SU-DHL-6 (cell line): ENCODE measurements at regions not wholly inside any gene's neighbourhood (a gene's known extent, or its start where the extent isn't known, plus 50 kb on each side); places are given as distances from the start of the nearest gene placed in this dataset.

ENCODE experiments used
- H2AFZ ChIP-seq: fragments of 200-600 bp; sonication (generic); 2 replicates; pipeline ENCODE4 v1.6.1; 2014; ENCODE audit warnings: low read depth, mild to moderate bottlenecking, moderate library complexity, mixed read lengths, antibody characterized with exemption, low read length; ENCODE audit not compliant: severe bottlenecking
- H3F3A ChIP-seq: fragments of 200-600 bp; shearing (Covaris generic); 2 replicates; pipeline ENCODE4 v1.6.0; 2016; ENCODE audit warnings: antibody characterized with exemption, mild to moderate bottlenecking; ENCODE audit not compliant: insufficient read depth
- H3K27ac ChIP-seq: fragments of 200-600 bp; sonication (generic); 2 replicates; pipeline ENCODE4 v1.5.1; 2016; ENCODE audit warnings: low read depth, mild to moderate bottlenecking, low read length, moderate library complexity, mixed read lengths
- H3K27me3 ChIP-seq: fragments of 200-600 bp; sonication (generic), shearing (Covaris generic); 2 replicates; pipeline ENCODE4 v1.6.0; 2014; ENCODE audit warnings: mild to moderate bottlenecking, low read length
- H3K36me3 ChIP-seq: fragments of 200-600 bp; sonication (generic); 2 replicates; pipeline ENCODE4 v1.6.1; 2014; ENCODE audit warnings: mild to moderate bottlenecking, low read length, mixed read lengths
- H3K4me2 ChIP-seq: fragments of 300-600, 200-600 bp; shearing (Covaris generic), sonication (generic); 2 replicates; pipeline ENCODE4 v1.6.0; 2014; ENCODE audit warnings: low read length, low read depth, mild to moderate bottlenecking; ENCODE audit not compliant: poor library complexity, severe bottlenecking
- H3K4me3 ChIP-seq: fragments of 200-600 bp; sonication (generic); 2 replicates; pipeline ENCODE4 v1.5.1; 2014; ENCODE audit warnings: antibody characterized with exemption, low read length, mild to moderate bottlenecking, mixed read lengths; ENCODE audit not compliant: insufficient read depth, poor library complexity, severe bottlenecking
- H3K79me2 ChIP-seq: fragments of 200-600 bp; sonication (generic); 2 replicates; pipeline ENCODE4 v1.6.1; 2014; ENCODE audit warnings: mild to moderate bottlenecking, low read length, moderate library complexity; ENCODE audit not compliant: insufficient read depth
- H3K9ac ChIP-seq: fragments of 200-600 bp; sonication (generic); 2 replicates; pipeline ENCODE4 v1.7.0; 2014; ENCODE audit warnings: mild to moderate bottlenecking, low read length
- H3K9me2 ChIP-seq: fragments of 200-600 bp; sonication (generic); replicated peaks from 2 replicates; pipeline ENCODE4 v1.6.1; 2014; ENCODE audit warnings: low read length; ENCODE audit not compliant: insufficient read depth
- H3K9me3 ChIP-seq: fragments of 200-600 bp; sonication (generic); 2 replicates; pipeline ENCODE4 v1.6.1; 2014; ENCODE audit warnings: low read length, mixed read lengths; ENCODE audit not compliant: insufficient read depth
- H4K20me1 ChIP-seq: fragments of 200-600 bp; sonication (generic); 2 replicates; pipeline ENCODE4 v1.6.1; 2014; ENCODE audit warnings: low read depth, mild to moderate bottlenecking, antibody characterized with exemption, low read length, moderate library complexity, mixed read lengths
- CTCF ChIP-seq: fragments of 200-600 bp; sonication (generic); IDR thresholded peaks from one replicate; pipeline ENCODE4 v1.5.1; 2017; ENCODE audit warnings: antibody characterized with exemption, mild to moderate bottlenecking, low read length, moderate library complexity; ENCODE audit not compliant: insufficient read depth, poor library complexity, severe bottlenecking
- EZH2phosphoT487 ChIP-seq: fragments of 200-600 bp; sonication (generic), shearing (Covaris generic); conservative IDR thresholded peaks from 2 replicates; pipeline ENCODE4 v1.6.1; 2018; ENCODE audit warnings: mild to moderate bottlenecking, antibody characterized with exemption, low read length, moderate library complexity, mixed read lengths

GRCh38 chr7:109215341-109215740, 645.7 kb downstream of the DNAJB9 start:
- Histone ChIP-seq H3K27me3 (0 out of 2 replicates have a peak, but pooled peaks cover 5% of the 10 kb centered on the region), H3K36me3 (no peaks in the 10 kb centered on the region; the same call in 1 of the 2 replicates), H3K4me2 (no peak overlapping the region), H3K9me3 (no peaks in the 10 kb centered on the region), H3K9ac (no peak overlapping the region), H3K4me3 (no peak overlapping the region), H3K27ac (no peak overlapping the region), H4K20me1 (no peaks in the 10 kb centered on the region), H3K9me2 (no peaks in the 10 kb centered on the region; the same call in 1 of the 2 replicates), H2AFZ (no peak overlapping the region), H3F3A (no peaks in the 10 kb centered on the region), H3K79me2 (no peaks in the 10 kb centered on the region)
- no peak for TF ChIP-seq EZH2phosphoT487
- TF ChIP-seq CTCF, result no peak

GRCh38 chr7:109224100-109224499, 654.4 kb downstream of the DNAJB9 start:
- H3K9ac ChIP-seq, result no peak overlapping the region
- no peak overlapping the region for H2AFZ ChIP-seq
- H3K27me3 ChIP-seq, result no peaks in the 10 kb centered on the region
- H3K79me2 ChIP-seq, result no peaks in the 10 kb centered on the region
- no peaks in the 10 kb centered on the region for H3K36me3 ChIP-seq
- H3K4me3 ChIP-seq, result no peak overlapping the region
- no peaks in the 10 kb centered on the region for H4K20me1 ChIP-seq
- no peaks in the 10 kb centered on the region for H3K9me3 ChIP-seq
- no peaks in the 10 kb centered on the region for H3K9me2 ChIP-seq
- H3K27ac ChIP-seq, result no peak overlapping the region
- no peak for TF ChIP-seq CTCF
- TF ChIP-seq EZH2phosphoT487, result no peak
- H3K4me2 ChIP-seq, result no peak overlapping the region
- H3F3A ChIP-seq, result no peaks in the 10 kb centered on the region

- H3K9ac ChIP-seq, result no peak overlapping the region
- no peak overlapping the region for H3K27ac ChIP-seq
- no peaks in the 10 kb centered on the region for H3K9me2 ChIP-seq
- no peaks in the 10 kb centered on the region for H4K20me1 ChIP-seq
- H2AFZ ChIP-seq, result no peak overlapping the region
- no peak overlapping the region for H3K4me3 ChIP-seq
- H3F3A ChIP-seq, result no peaks in the 10 kb centered on the region
- H3K79me2 ChIP-seq, result no peaks in the 10 kb centered on the region
- no peaks in the 10 kb centered on the region for H3K36me3 ChIP-seq
- H3K4me2 ChIP-seq, result no peak overlapping the region
- H3K27me3 ChIP-seq, result no peaks in the 10 kb centered on the region
- TF ChIP-seq CTCF (no peak), EZH2phosphoT487 (no peak)
- no peaks in the 10 kb centered on the region for H3K9me3 ChIP-seq
Observed at GRCh38 chr7:109226699-109227098, 657.0 kb downstream of the DNAJB9 start.
